ENCODE measurements at regions not wholly inside any gene's neighbourhood (a gene's known extent, or its start where the extent isn't known, plus 50 kb on each side); places are given as distances from the start of the nearest gene placed in this dataset.

DNA sequence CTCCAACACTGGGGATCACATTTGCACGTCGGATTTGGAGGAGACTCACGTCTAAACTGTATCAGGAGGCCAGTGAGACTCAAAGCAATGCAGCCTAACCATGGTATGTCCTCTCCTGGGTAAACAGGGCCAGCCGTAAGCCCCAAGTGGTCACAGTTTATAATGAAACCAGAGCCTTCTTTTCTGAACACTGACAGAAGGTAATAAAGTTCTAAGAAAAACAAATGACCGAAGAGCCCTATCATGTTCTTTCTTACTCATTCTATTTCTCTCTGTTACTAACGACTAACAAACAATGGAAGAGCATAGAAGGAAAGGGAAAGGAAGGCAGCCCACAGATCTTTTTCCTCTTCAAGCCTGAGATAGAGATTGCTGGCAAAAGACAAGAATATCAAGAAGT is 796.8 kb upstream of the SOX11 start:
- Histone ChIP-seq H3K9me3 (ENCODE audit: insufficient read depth, low read depth, low read length) (0 out of 2 replicates have a peak, but pooled peaks cover 4% of the 10 kb centered on the region), H3F3A (ENCODE audit: low read depth) (no peaks in the 10 kb centered on the region), H3K79me2 (ENCODE audit: insufficient read depth, low read length) (no peaks in the 10 kb centered on the region), H3K4me2 (ENCODE audit: low read depth, low read length, poor library complexity, severe bottlenecking) (no peak overlapping the region), H3K9ac (ENCODE audit: low read depth, low read length, poor library complexity, severe bottlenecking) (no peak overlapping the region), H3K27me3 (ENCODE audit: insufficient read depth, low read length, poor library complexity, severe bottlenecking) (no peaks in the 10 kb centered on the region), H3K4me1 (ENCODE audit: insufficient read depth, low read length, poor library complexity, severe bottlenecking) (no peaks in the 10 kb centered on the region), H3K9me2 (replicated peaks; ENCODE audit: low read depth, low read length) (no peaks in the 10 kb centered on the region), H2AFZ (ENCODE audit: low read length) (no peak overlapping the region), H3K4me3 (ENCODE audit: low read length, poor library complexity, severe bottlenecking) (no peak overlapping the region), H4K20me1 (ENCODE audit: insufficient read depth, low read length, poor library complexity, severe bottlenecking) (no peaks in the 10 kb centered on the region), H3K36me3 (ENCODE audit: insufficient read depth, low read length) (no peaks in the 10 kb centered on the region)
- TF ChIP-seq EZH2phosphoT487 (IDR thresholded peaks at IDR 0.05; ENCODE audit: borderline replicate concordance): no peak
- TF ChIP-seq CTCF (conservative IDR thresholded peaks at IDR 0.05; ENCODE audit: low read length): no peak

DNA sequence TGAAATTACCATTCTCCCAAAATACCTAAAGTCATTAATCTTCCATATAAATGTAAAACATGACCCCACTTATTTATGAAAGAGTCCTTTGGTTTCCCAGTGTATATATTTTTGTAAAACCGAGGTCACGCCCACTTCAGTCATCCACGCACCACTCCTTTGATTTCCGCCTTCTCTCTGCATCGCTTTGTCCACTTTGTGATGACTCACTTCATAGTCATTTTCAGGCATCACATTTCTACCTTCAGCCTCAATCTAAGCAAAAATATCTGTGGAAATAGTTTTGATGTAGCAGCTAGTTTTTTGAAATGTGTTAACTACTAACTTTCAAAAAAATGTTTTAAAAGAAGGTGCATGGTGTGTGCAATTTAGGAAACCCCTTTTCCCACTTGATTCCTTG is 793.5 kb upstream of the SOX11 start:
- TF ChIP-seq EZH2phosphoT487 (IDR thresholded peaks at IDR 0.05; ENCODE audit: borderline replicate concordance) (no peak), CTCF (conservative IDR thresholded peaks at IDR 0.05; ENCODE audit: low read length) (no peak)
- Histone ChIP-seq H3K9ac (ENCODE audit: low read depth, low read length, poor library complexity, severe bottlenecking) (no peak overlapping the region), H3F3A (ENCODE audit: low read depth) (no peaks in the 10 kb centered on the region), H3K27me3 (ENCODE audit: insufficient read depth, low read length, poor library complexity, severe bottlenecking) (no peaks in the 10 kb centered on the region), H3K36me3 (ENCODE audit: insufficient read depth, low read length) (no peaks in the 10 kb centered on the region), H2AFZ (ENCODE audit: low read length) (no peak overlapping the region), H3K4me1 (ENCODE audit: insufficient read depth, low read length, poor library complexity, severe bottlenecking) (no peaks in the 10 kb centered on the region), H3K9me2 (replicated peaks; ENCODE audit: low read depth, low read length) (no peaks in the 10 kb centered on the region), H3K9me3 (ENCODE audit: insufficient read depth, low read depth, low read length) (no peaks in the 10 kb centered on the region), H3K79me2 (ENCODE audit: insufficient read depth, low read length) (no peaks in the 10 kb centered on the region), H3K4me3 (ENCODE audit: low read length, poor library complexity, severe bottlenecking) (no peak overlapping the region), H3K4me2 (ENCODE audit: low read depth, low read length, poor library complexity, severe bottlenecking) (no peak overlapping the region), H4K20me1 (ENCODE audit: insufficient read depth, low read length, poor library complexity, severe bottlenecking) (no peaks in the 10 kb centered on the region)

DNA sequence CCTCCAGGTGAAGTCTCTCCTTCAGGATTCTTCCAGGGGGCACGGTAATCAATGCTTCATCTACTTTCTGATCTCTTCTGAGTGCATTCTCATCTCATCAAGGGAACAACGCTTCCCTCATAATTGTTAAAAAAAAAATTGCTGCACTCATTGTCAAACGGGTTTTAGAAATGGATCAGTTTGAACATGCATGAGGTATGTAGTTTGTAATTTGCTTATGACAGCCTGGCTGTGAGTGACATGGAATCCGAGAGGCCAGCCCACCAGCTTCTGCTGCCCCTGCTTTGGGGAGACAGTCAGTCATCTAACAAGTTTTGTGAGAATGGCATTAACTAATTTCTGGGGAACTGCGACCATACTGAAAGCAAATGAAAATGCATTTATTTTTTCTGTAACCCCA is 791.9 kb upstream of the SOX11 start:
- Histone ChIP-seq H3F3A (ENCODE audit: low read depth) (no peaks in the 10 kb centered on the region), H3K36me3 (ENCODE audit: insufficient read depth, low read length) (no peaks in the 10 kb centered on the region), H3K79me2 (ENCODE audit: insufficient read depth, low read length) (no peaks in the 10 kb centered on the region), H3K27me3 (ENCODE audit: insufficient read depth, low read length, poor library complexity, severe bottlenecking) (no peaks in the 10 kb centered on the region), H3K4me2 (ENCODE audit: low read depth, low read length, poor library complexity, severe bottlenecking) (no peak overlapping the region), H2AFZ (ENCODE audit: low read length) (no peak overlapping the region), H3K9me2 (replicated peaks; ENCODE audit: low read depth, low read length) (no peaks in the 10 kb centered on the region), H3K9me3 (ENCODE audit: insufficient read depth, low read depth, low read length) (no peaks in the 10 kb centered on the region), H3K4me3 (ENCODE audit: low read length, poor library complexity, severe bottlenecking) (no peak overlapping the region), H3K9ac (ENCODE audit: low read depth, low read length, poor library complexity, severe bottlenecking) (no peak overlapping the region), H3K4me1 (ENCODE audit: insufficient read depth, low read length, poor library complexity, severe bottlenecking) (no peaks in the 10 kb centered on the region), H4K20me1 (ENCODE audit: insufficient read depth, low read length, poor library complexity, severe bottlenecking) (no peaks in the 10 kb centered on the region)
- TF ChIP-seq EZH2phosphoT487 (IDR thresholded peaks at IDR 0.05; ENCODE audit: borderline replicate concordance) (no peak), CTCF (conservative IDR thresholded peaks at IDR 0.05; ENCODE audit: low read length) (no peak)
